Activated CD4-positive, alpha-beta T cell treated with anti-CD3 and anti-CD28 coated beads, Interleukin-2, amount 10 ng/mL, durations not matched to agents 7 days and 5 days (primary cell): ENCODE measurements at regions not wholly inside any gene's neighbourhood (a gene's known extent, or its start where the extent isn't known, plus 50 kb on each side); places are given as distances from the start of the nearest gene placed in this dataset.

Source experiments
- CTCF ChIA-PET: fragments of 350-600 bp; sonication (Branson Sonifier 250); formaldehyde crosslinking; loops from one replicate; lab custom pipeline; 2021; ENCODE audit warnings: antibody characterized with exemption; lab: Charles Lee
- POLR2A ChIA-PET: fragments of 350-600 bp; sonication (Branson Sonifier 250); formaldehyde crosslinking; loops from one replicate; lab custom pipeline; 2021; ENCODE audit warnings: antibody characterized with exemption; lab: Charles Lee
- DNase-seq: peaks from one replicate; pipeline ENCODE4 v3.0.0-alpha.2; 2020
- H3K27ac Mint-ChIP-seq: one replicate; pipeline ENCODE4 v1.8.0; 2021; ENCODE audit warnings: mild to moderate bottlenecking, moderate library complexity, mixed read lengths
- H3K27me3 Mint-ChIP-seq: one replicate; pipeline ENCODE4 v1.8.0; 2021; ENCODE audit warnings: mixed read lengths
- H3K36me3 Mint-ChIP-seq: one replicate; pipeline ENCODE4 v1.8.0; 2021; ENCODE audit warnings: low read depth, mixed read lengths
- H3K4me1 Mint-ChIP-seq: one replicate; pipeline ENCODE4 v1.8.0; 2021; ENCODE audit warnings: mixed read lengths
- H3K4me3 Mint-ChIP-seq: one replicate; pipeline ENCODE4 v1.8.0; 2021; ENCODE audit warnings: mild to moderate bottlenecking, moderate library complexity, mixed read lengths
- H3K9me3 Mint-ChIP-seq: one replicate; pipeline ENCODE4 v1.8.0; 2021; ENCODE audit warnings: mixed read lengths

- DNase-seq: no peak
- no peak overlapping the region for H3K27ac Mint-ChIP-seq
- H3K9me3 Mint-ChIP-seq: no peaks in the 10 kb centered on the region
- H3K4me3 Mint-ChIP-seq: no peak overlapping the region
- H3K36me3 Mint-ChIP-seq: no peaks in the 10 kb centered on the region
- CTCF ChIA-PET: no interaction called here
- no peaks in the 10 kb centered on the region for H3K4me1 Mint-ChIP-seq
- H3K27me3 Mint-ChIP-seq: no peaks in the 10 kb centered on the region
- POLR2A ChIA-PET: no interaction called here
These were observed 407.8 kb upstream of the PDE3A start for GRCh38 chr12:19960527-19960926.

- Mint-ChIP-seq H3K36me3 (no peaks in the 10 kb centered on the region), H3K4me1 (no peaks in the 10 kb centered on the region), H3K4me3 (no peak overlapping the region), H3K27ac (no peak overlapping the region), H3K27me3 (no peaks in the 10 kb centered on the region), H3K9me3 (no peaks in the 10 kb centered on the region)
- no peak for DNase-seq
- CTCF ChIA-PET: no interaction called here
- POLR2A ChIA-PET: no interaction called here
These were observed 406.1 kb upstream of the PDE3A start for GRCh38 chr12:19962192-19962591.

GRCh38 chr12:19963972-19964371 is 404.4 kb upstream of the PDE3A start:
- H3K36me3 Mint-ChIP-seq: no peaks in the 10 kb centered on the region
- no peaks in the 10 kb centered on the region for H3K4me1 Mint-ChIP-seq
- H3K27me3 Mint-ChIP-seq: no peaks in the 10 kb centered on the region
- ChIA-PET CTCF (no interaction called here), POLR2A (no interaction called here)
- no peak for DNase-seq
- H3K9me3 Mint-ChIP-seq: no peaks in the 10 kb centered on the region
- no peak overlapping the region for H3K4me3 Mint-ChIP-seq
- no peak overlapping the region for H3K27ac Mint-ChIP-seq

GRCh38 chr12:19964549-19964948 is 403.8 kb upstream of the PDE3A start:
- ChIA-PET POLR2A (no interaction called here), CTCF (no interaction called here)
- Mint-ChIP-seq H3K4me3 (no peak overlapping the region), H3K36me3 (no peaks in the 10 kb centered on the region), H3K27me3 (no peaks in the 10 kb centered on the region), H3K27ac (no peak overlapping the region), H3K9me3 (no peaks in the 10 kb centered on the region), H3K4me1 (no peaks in the 10 kb centered on the region)
- DNase-seq: no peak

- ChIA-PET CTCF (no interaction called here), POLR2A (no interaction called here)
- no peak for DNase-seq
- no peaks in the 10 kb centered on the region for H3K36me3 Mint-ChIP-seq
- no peaks in the 10 kb centered on the region for H3K9me3 Mint-ChIP-seq
- no peaks in the 10 kb centered on the region for H3K27me3 Mint-ChIP-seq
- no peak overlapping the region for H3K27ac Mint-ChIP-seq
- no peaks in the 10 kb centered on the region for H3K4me1 Mint-ChIP-seq
- H3K4me3 Mint-ChIP-seq: no peak overlapping the region
These were observed 402.9 kb upstream of the PDE3A start for GRCh38 chr12:19965196-19966038.

GRCh38 chr12:19967001-19967400 is 401.3 kb upstream of the PDE3A start:
- Mint-ChIP-seq H3K4me3 (no peak overlapping the region), H3K27me3 (no peaks in the 10 kb centered on the region), H3K36me3 (no peaks in the 10 kb centered on the region), H3K27ac (no peak overlapping the region), H3K4me1 (no peaks in the 10 kb centered on the region), H3K9me3 (no peaks in the 10 kb centered on the region)
- POLR2A ChIA-PET: no interaction called here
- CTCF ChIA-PET: no interaction called here
- no peak for DNase-seq

GRCh38 chr12:19967431-19967830 is 400.9 kb upstream of the PDE3A start:
- H3K4me3 Mint-ChIP-seq: no peak overlapping the region

GRCh38 chr12:19970116-19970515 is 398.2 kb upstream of the PDE3A start:
- no peaks in the 10 kb centered on the region for H3K27me3 Mint-ChIP-seq
- H3K27ac Mint-ChIP-seq: no peak overlapping the region
- H3K9me3 Mint-ChIP-seq: no peaks in the 10 kb centered on the region
- POLR2A ChIA-PET: no interaction called here
- H3K36me3 Mint-ChIP-seq: no peaks in the 10 kb centered on the region
- no peak overlapping the region for H3K4me3 Mint-ChIP-seq
- no peak for DNase-seq
- CTCF ChIA-PET: no interaction called here
- no peaks in the 10 kb centered on the region for H3K4me1 Mint-ChIP-seq

More at GRCh38 chr12:19967431-19967830, 400.9 kb upstream of the PDE3A start:
- ChIA-PET POLR2A (no interaction called here), CTCF (no interaction called here)
- Mint-ChIP-seq H3K36me3 (no peaks in the 10 kb centered on the region), H3K4me1 (no peaks in the 10 kb centered on the region), H3K9me3 (no peaks in the 10 kb centered on the region), H3K27me3 (no peaks in the 10 kb centered on the region), H3K27ac (no peak overlapping the region)
- no peak for DNase-seq

- no peak for DNase-seq
- ChIA-PET POLR2A (no interaction called here), CTCF (no interaction called here)
- H3K4me1 Mint-ChIP-seq: no peaks in the 10 kb centered on the region
- H3K27me3 Mint-ChIP-seq: no peaks in the 10 kb centered on the region
- H3K9me3 Mint-ChIP-seq: no peaks in the 10 kb centered on the region
- no peak overlapping the region for H3K27ac Mint-ChIP-seq
- no peak overlapping the region for H3K4me3 Mint-ChIP-seq
- no peaks in the 10 kb centered on the region for H3K36me3 Mint-ChIP-seq
These were observed 397.5 kb upstream of the PDE3A start for GRCh38 chr12:19970821-19971220.

GRCh38 chr12:19971361-19972280 is 396.7 kb upstream of the PDE3A start:
- no peak for DNase-seq
- Mint-ChIP-seq H3K27me3 (no peaks in the 10 kb centered on the region), H3K36me3 (no peaks in the 10 kb centered on the region), H3K4me3 (no peak overlapping the region), H3K9me3 (no peaks in the 10 kb centered on the region), H3K27ac (no peak overlapping the region), H3K4me1 (no peaks in the 10 kb centered on the region)
- ChIA-PET POLR2A (no interaction called here), CTCF (no interaction called here)

GRCh38 chr12:19972325-19973288 is 395.7 kb upstream of the PDE3A start:
- no peak for DNase-seq
- Mint-ChIP-seq H3K4me1 (no peaks in the 10 kb centered on the region), H3K9me3 (no peaks in the 10 kb centered on the region), H3K27ac (no peak overlapping the region), H3K27me3 (no peaks in the 10 kb centered on the region), H3K36me3 (no peaks in the 10 kb centered on the region), H3K4me3 (no peak overlapping the region)
- ChIA-PET CTCF (no interaction called here), POLR2A (no interaction called here)

- POLR2A ChIA-PET: no interaction called here
- CTCF ChIA-PET: no interaction called here
- no peaks in the 10 kb centered on the region for H3K4me1 Mint-ChIP-seq
- no peaks in the 10 kb centered on the region for H3K36me3 Mint-ChIP-seq
- DNase-seq: no peak
- no peak overlapping the region for H3K27ac Mint-ChIP-seq
- no peak overlapping the region for H3K4me3 Mint-ChIP-seq
- no peaks in the 10 kb centered on the region for H3K9me3 Mint-ChIP-seq
- H3K27me3 Mint-ChIP-seq: no peaks in the 10 kb centered on the region
These were observed 390.1 kb upstream of the PDE3A start for GRCh38 chr12:19978193-19978592.
